ENCODE measurements at regions not wholly inside any gene's neighbourhood (a gene's known extent, or its start where the extent isn't known, plus 50 kb on each side); places are given as distances from the start of the nearest gene placed in this dataset.

- H3K4me3 ChIP-seq (ENCODE audit: extremely low read depth in 1 of 4, insufficient read depth in 2 of 4, low read depth in 3 of 4, low read length in 4 of 4) = no peak overlapping the region
- H4K91ac ChIP-seq (replicated peaks; ENCODE audit: insufficient read length, low read length) = no peak overlapping the region
- H3K27ac ChIP-seq (ENCODE audit: low read depth, low read length) = no peak overlapping the region
- H3K9me3 ChIP-seq (ENCODE audit: insufficient read depth in 2 of 2, low read depth in 1 of 2, low read length in 1 of 2) = 0 out of 4 replicates have a peak, but pooled peaks cover 0 to 2% of the 10 kb centered on the region in 2 experiments
- H2BK15ac ChIP-seq (ENCODE audit: low read length) = no peak overlapping the region
- no peak overlapping the region for H2BK120ac ChIP-seq (replicated peaks; ENCODE audit: low read depth, low read length)
- no peak overlapping the region for H3K56ac ChIP-seq (replicated peaks; ENCODE audit: insufficient read length, low read depth, low read length)
- POLR2A ChIA-PET (ENCODE audit: partially characterized antibody) = no interaction called here
- H3K9ac ChIP-seq (replicated peaks in 1 of 4; ENCODE audit: extremely low read depth in 1 of 4, low read depth in 3 of 4, low read length in 3 of 4) = no peak overlapping the region
- FAIRE-seq (no peak), DNase-seq (ENCODE audit: low read depth in 1 of 2, low spot score in 2 of 2) (no peak)
- WGBS, 2 experiments (ENCODE audit: extremely low coverage in 1 of 2, insufficient coverage in 1 of 2, insufficient read length in 1 of 2, insufficient replicate concordance in 2 of 2, low coverage in 1 of 2, low lambda C conversion rate in 2 of 2, missing lambda C conversion rate in 1 of 2) = 93% methylated on average over 3 of the region's 3 CpGs; no CpG with 5 or more reads in 1 of the 2 experiments
- H3K4ac ChIP-seq (replicated peaks; ENCODE audit: insufficient read length, low read depth, low read length) = no peak overlapping the region
- no peak overlapping the region for H2BK5ac ChIP-seq (ENCODE audit: low read depth, low read length)
- no peak overlapping the region for H2BK20ac ChIP-seq (ENCODE audit: low read length)
- H3K14ac ChIP-seq (ENCODE audit: insufficient read length) = no peak overlapping the region
- CTCF ChIA-PET (ENCODE audit: partially characterized antibody) = interaction anchor here (0.7 to 2.3 kb wide), 6 partner anchors 13 to 306 kb away, joined by 3 to 11 read pairs (median 4); no protein-coding TSS in a partner anchor
- H3K79me1 ChIP-seq (ENCODE audit: low read depth, low read length) = no peaks in the 10 kb centered on the region
- H2AFZ ChIP-seq (ENCODE audit: low read length) = no peak overlapping the region
- no peaks in the 10 kb centered on the region for H3K36me3 ChIP-seq (ENCODE audit: control insufficient read depth in 2 of 4, insufficient read depth in 4 of 4, low read length in 3 of 4)
- no peak overlapping the region for H4K5ac ChIP-seq (ENCODE audit: insufficient read length, low read depth, low read length)
- no peaks in the 10 kb centered on the region for H4K20me1 ChIP-seq (replicated peaks in 1 of 2; ENCODE audit: control insufficient read depth in 1 of 2, insufficient read depth in 2 of 2, low read length in 2 of 2)
- H3K23ac ChIP-seq (ENCODE audit: insufficient read length) = no peak overlapping the region
- no peak overlapping the region for H3K4me2 ChIP-seq (ENCODE audit: insufficient read depth in 1 of 2, low read depth in 2 of 2, low read length in 2 of 2)
- H3K79me2 ChIP-seq (ENCODE audit: control insufficient read depth in 1 of 2, insufficient read depth in 2 of 2, low read length in 2 of 2) = no peaks in the 10 kb centered on the region
- H2AK5ac ChIP-seq (ENCODE audit: low read depth, low read length) = no peak overlapping the region
- no peak overlapping the region for H2BK12ac ChIP-seq (ENCODE audit: low read depth, low read length)
- H4K8ac ChIP-seq (ENCODE audit: extremely low read depth, insufficient read depth, low read length) = no peak overlapping the region
- H3K18ac ChIP-seq (ENCODE audit: extremely low read depth, low read length) = no peak overlapping the region
- no peaks in the 10 kb centered on the region for H3K23me2 ChIP-seq (ENCODE audit: low read depth, low read length)
- no peaks in the 10 kb centered on the region for H3K27me3 ChIP-seq (replicated peaks in 1 of 4; ENCODE audit: control insufficient read depth in 3 of 4, extremely low read depth in 1 of 4, insufficient read depth in 3 of 4, low read length in 3 of 4)
- peaks cover 0 to 2% (median 0%) of the 10 kb centered on the region in 4 experiments; a peak in 2 of 7 replicates for H3K4me1 ChIP-seq (replicated peaks in 1 of 4; ENCODE audit: control insufficient read depth in 3 of 4, insufficient read depth in 4 of 4, low read length in 3 of 4)
- TF ChIP-seq TAF1 (IDR thresholded peaks at IDR 0.05; ENCODE audit: low read depth, low read length) (no peak), TAF7 (optimal IDR thresholded peaks at IDR 0.05; ENCODE audit: borderline replicate concordance, low read depth, low read length) (no peak), SIRT6 (IDR thresholded peaks at IDR 0.05; ENCODE audit: low read length) (no peak), NANOG (IDR thresholded peaks at IDR 0.05; ENCODE audit: insufficient read depth, low read depth, low read length, poor library complexity, severe bottlenecking) (no peak), CHD1 (IDR thresholded peaks at IDR 0.05; ENCODE audit: low read depth, low read length) (no peak), SP1 (IDR thresholded peaks at IDR 0.05; ENCODE audit: low read depth, low read length) (no peak), TCF12 (IDR thresholded peaks at IDR 0.05; ENCODE audit: low read depth, low read length) (no peak), GTF2F1 (IDR thresholded peaks at IDR 0.05; ENCODE audit: borderline replicate concordance, low read depth, low read length) (no peak), SRF (IDR thresholded peaks at IDR 0.05; ENCODE audit: low read depth, low read length) (no peak), CBX8 (IDR thresholded peaks at IDR 0.05; ENCODE audit: borderline replicate concordance, low read depth, low read length) (no peak), BACH1 (IDR thresholded peaks at IDR 0.05; ENCODE audit: low read length) (no peak), KDM1A (IDR thresholded peaks at IDR 0.05; ENCODE audit: borderline replicate concordance, low read length) (no peak), HDAC6 (IDR thresholded peaks at IDR 0.05; ENCODE audit: low read depth, low read length) (no peak), TEAD4 (IDR thresholded peaks at IDR 0.05; ENCODE audit: low read depth, low read length) (no peak), SIN3A (conservative IDR thresholded peaks at IDR 0.05 in 1 of 2, IDR thresholded peaks at IDR 0.05 in 1 of 2; ENCODE audit: low read depth in 1 of 2, low read length in 2 of 2) (no peak), PHF8 (conservative IDR thresholded peaks at IDR 0.05; ENCODE audit: low read depth, low read length) (no peak)
Observed at GRCh38 chr13:31437975-31438374, 238.2 kb downstream of the B3GLCT start.
